Neural cell (in vitro differentiated cells): ENCODE measurements at regions not wholly inside any gene's neighbourhood (a gene's known extent, or its start where the extent isn't known, plus 50 kb on each side); places are given as distances from the start of the nearest gene placed in this dataset.

Source experiments
- H2AFZ ChIP-seq: fragments of 200-600, 300-800 bp; sonication (generic), shearing (Covaris generic); 2 replicates; pipeline ENCODE4 v1.6.0; 2014; ENCODE audit warnings: low read depth, mild to moderate bottlenecking, antibody characterized with exemption, low read length, moderate library complexity
- H3F3A ChIP-seq: fragments of 200-600 bp; shearing (Covaris generic); 2 replicates; pipeline ENCODE4 v1.6.1; 2016; ENCODE audit warnings: mild to moderate bottlenecking, moderate library complexity, mixed read lengths, antibody characterized with exemption, low read length; ENCODE audit not compliant: insufficient read depth, poor library complexity, severe bottlenecking
- H3K27ac ChIP-seq: fragments of 200-600, 300-800 bp; sonication (generic), shearing (Covaris generic); 2 replicates; pipeline ENCODE4 v1.5.1; 2014; ENCODE audit warnings: mild to moderate bottlenecking, low read length, moderate library complexity
- H3K27me3 ChIP-seq: fragments of 300-800, 200-600 bp; sonication (generic), shearing (Covaris generic); 2 replicates; pipeline ENCODE4 v1.6.0; 2014; ENCODE audit warnings: mild to moderate bottlenecking, low read depth, low read length, moderate library complexity; ENCODE audit not compliant: insufficient read depth
- H3K36me3 ChIP-seq: fragments of 300-800, 200-600 bp; sonication (generic), shearing (Covaris generic); 2 replicates; pipeline ENCODE4 v1.5.1; 2014; ENCODE audit warnings: mild to moderate bottlenecking, antibody characterized with exemption, low read length, moderate library complexity; ENCODE audit not compliant: insufficient read depth
- H3K4me2 ChIP-seq: fragments of 300-800, 200-600 bp; sonication (generic), shearing (Covaris generic); 2 replicates; pipeline ENCODE4 v1.6.0; 2014; ENCODE audit warnings: mild to moderate bottlenecking, low read length
- H3K4me3 ChIP-seq: fragments of 300-800, 200-600 bp; sonication (generic), shearing (Covaris generic); 2 replicates; pipeline ENCODE4 v1.5.1; 2014; ENCODE audit warnings: mild to moderate bottlenecking, low read length, moderate library complexity
- H3K79me2 ChIP-seq: fragments of 200-600 bp; shearing (Covaris generic); replicated peaks from 2 replicates; pipeline ENCODE4 v1.6.0; 2014; ENCODE audit warnings: mild to moderate bottlenecking, low read length, moderate library complexity; ENCODE audit not compliant: insufficient read depth
- H3K9ac ChIP-seq: fragments of 300-800, 200-600 bp; sonication (generic), shearing (Covaris generic); 2 replicates; pipeline ENCODE4 v1.6.1; 2016; ENCODE audit warnings: mild to moderate bottlenecking, low read length, mixed read lengths
- H3K9me2 ChIP-seq: fragments of 200-600 bp; shearing (Covaris generic); 2 replicates; pipeline ENCODE4 v1.6.1; 2016; ENCODE audit warnings: mild to moderate bottlenecking, low read length, mixed read lengths; ENCODE audit not compliant: insufficient read depth
- H3K9me3 ChIP-seq: fragments of 200-600, 300-800 bp; sonication (generic), shearing (Covaris generic); 2 replicates; pipeline ENCODE4 v1.6.1; 2016; ENCODE audit warnings: mild to moderate bottlenecking, mixed run types, low read length, moderate library complexity, mixed read lengths
- H4K20me1 ChIP-seq: fragments of 200-600 bp; shearing (Covaris generic); 2 replicates; pipeline ENCODE4 v1.6.1; 2016; ENCODE audit warnings: mild to moderate bottlenecking, mixed run types; ENCODE audit not compliant: insufficient read depth
- EP300 ChIP-seq: fragments of 450-650 bp; conservative IDR thresholded peaks from 2 replicates; pipeline ENCODE4 v1.6.1; 2014; ENCODE audit warnings: antibody characterized with exemption, mild to moderate bottlenecking, moderate library complexity; ENCODE audit not compliant: poor library complexity, severe bottlenecking
- EZH2 ChIP-seq: fragments of 200-600, 300-800 bp; shearing (Covaris generic), sonication (generic); IDR thresholded peaks from 2 replicates; pipeline ENCODE4 v1.6.1; 2014; ENCODE audit warnings: antibody characterized with exemption, low read length, borderline replicate concordance, mild to moderate bottlenecking; ENCODE audit not compliant: insufficient read depth, poor library complexity, severe bottlenecking
- MXI1 ChIP-seq: fragments of 450-650 bp; conservative IDR thresholded peaks from 2 replicates; pipeline ENCODE4 v1.6.1; 2014; ENCODE audit warnings: antibody characterized with exemption, mild to moderate bottlenecking; ENCODE audit not compliant: poor library complexity, severe bottlenecking
- POLR2AphosphoS5 ChIP-seq: IDR thresholded peaks from 2 replicates; pipeline ENCODE4 v1.6.1; 2012
- RAD21 ChIP-seq: fragments of 450-650 bp; conservative IDR thresholded peaks from 2 replicates; pipeline ENCODE4 v1.6.1; 2014; ENCODE audit warnings: antibody characterized with exemption, mild to moderate bottlenecking, moderate library complexity
- SMC3 ChIP-seq: fragments of 450-650 bp; conservative IDR thresholded peaks from 2 replicates; pipeline ENCODE4 v1.6.1; 2014; ENCODE audit warnings: antibody characterized with exemption, mild to moderate bottlenecking, moderate library complexity; ENCODE audit not compliant: poor library complexity
- TAF1 ChIP-seq: IDR thresholded peaks from 2 replicates; pipeline ENCODE4 v1.6.1; 2012; ENCODE audit warnings: low read depth
- TF ChIP-seq, protein P1 (sequence below): IDR thresholded peaks from 2 replicates; pipeline ENCODE4 v1.6.1; 2012; ENCODE audit warnings: borderline replicate concordance
- TF ChIP-seq, protein P2 (sequence below): fragments of 450-650 bp; IDR thresholded peaks from 2 replicates; pipeline ENCODE4 v1.5.1; 2014; ENCODE audit warnings: antibody characterized with exemption, mild to moderate bottlenecking, moderate library complexity; ENCODE audit not compliant: poor library complexity, severe bottlenecking

DNA sequence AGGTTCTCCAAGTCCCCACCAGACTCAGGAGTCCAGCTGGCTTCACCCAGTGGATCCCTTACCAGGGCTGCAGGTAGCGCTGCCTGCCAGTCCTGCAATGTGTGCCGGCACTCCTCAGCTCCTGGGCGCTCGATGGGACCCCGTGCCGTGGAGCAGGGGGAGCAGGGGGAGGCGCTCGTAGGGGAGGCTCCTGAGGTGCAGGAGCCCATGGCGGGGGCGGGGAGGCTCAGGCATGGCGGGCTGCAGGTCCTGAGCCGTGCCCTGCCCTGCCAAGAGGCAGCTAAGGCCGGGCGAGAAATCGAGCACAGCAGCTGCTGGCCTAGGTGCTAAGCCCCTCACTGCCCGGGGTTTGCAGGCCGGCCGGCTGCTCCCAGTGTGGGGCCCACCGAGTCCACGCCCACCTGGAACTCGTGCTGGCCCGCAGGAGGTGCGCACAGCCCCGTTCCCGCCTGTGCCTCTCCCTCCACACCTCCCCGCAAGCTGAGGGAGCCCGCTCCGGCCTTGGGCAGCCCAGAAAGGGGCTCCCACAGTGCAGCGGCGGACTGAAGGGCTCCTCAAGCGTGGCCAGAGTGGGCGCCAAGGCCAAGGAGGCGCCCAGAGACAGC is 792.9 kb upstream of the CCDC179 start:
- Histone ChIP-seq H3K36me3 (no peaks in the 10 kb centered on the region), H3K9me3 (no peaks in the 10 kb centered on the region)

DNA sequence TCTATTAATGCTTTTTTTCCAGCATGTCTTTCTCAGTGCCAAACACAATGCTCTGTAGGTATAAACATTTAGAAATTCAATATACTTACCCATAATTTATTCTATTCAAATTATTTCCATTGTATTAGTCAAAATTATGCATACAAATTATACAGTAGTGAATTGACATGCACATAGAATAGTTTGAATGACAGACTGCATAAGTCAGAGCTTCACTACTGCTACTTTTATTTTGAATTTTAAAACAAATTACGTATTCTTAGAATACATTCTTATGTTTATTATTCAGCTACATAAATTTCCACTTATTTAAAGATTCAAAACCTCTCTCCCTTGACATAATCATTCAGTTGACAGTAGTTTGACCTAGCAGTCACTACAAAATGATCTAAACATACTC is 808.0 kb upstream of the CCDC179 start:
- H3K9me3 ChIP-seq, result no peaks in the 10 kb centered on the region
- H3K9ac ChIP-seq, result no peak overlapping the region
- H2AFZ ChIP-seq, result no peak overlapping the region
- H3K9me2 ChIP-seq, result no peaks in the 10 kb centered on the region
- H3K36me3 ChIP-seq, result no peaks in the 10 kb centered on the region
- no peak overlapping the region for H3K27ac ChIP-seq
- H3K27me3 ChIP-seq, result no peaks in the 10 kb centered on the region
- H3K4me3 ChIP-seq, result no peak overlapping the region
- no peaks in the 10 kb centered on the region for H4K20me1 ChIP-seq
- H3F3A ChIP-seq, result no peaks in the 10 kb centered on the region
- H3K4me2 ChIP-seq, result no peak overlapping the region
- TF ChIP-seq EZH2 (no peak), RAD21 (no peak), MXI1 (no peak), POLR2AphosphoS5 (no peak), EP300 (no peak), SMC3 (no peak), TAF1 (no peak)
- TF ChIP-seq, protein P1, sequence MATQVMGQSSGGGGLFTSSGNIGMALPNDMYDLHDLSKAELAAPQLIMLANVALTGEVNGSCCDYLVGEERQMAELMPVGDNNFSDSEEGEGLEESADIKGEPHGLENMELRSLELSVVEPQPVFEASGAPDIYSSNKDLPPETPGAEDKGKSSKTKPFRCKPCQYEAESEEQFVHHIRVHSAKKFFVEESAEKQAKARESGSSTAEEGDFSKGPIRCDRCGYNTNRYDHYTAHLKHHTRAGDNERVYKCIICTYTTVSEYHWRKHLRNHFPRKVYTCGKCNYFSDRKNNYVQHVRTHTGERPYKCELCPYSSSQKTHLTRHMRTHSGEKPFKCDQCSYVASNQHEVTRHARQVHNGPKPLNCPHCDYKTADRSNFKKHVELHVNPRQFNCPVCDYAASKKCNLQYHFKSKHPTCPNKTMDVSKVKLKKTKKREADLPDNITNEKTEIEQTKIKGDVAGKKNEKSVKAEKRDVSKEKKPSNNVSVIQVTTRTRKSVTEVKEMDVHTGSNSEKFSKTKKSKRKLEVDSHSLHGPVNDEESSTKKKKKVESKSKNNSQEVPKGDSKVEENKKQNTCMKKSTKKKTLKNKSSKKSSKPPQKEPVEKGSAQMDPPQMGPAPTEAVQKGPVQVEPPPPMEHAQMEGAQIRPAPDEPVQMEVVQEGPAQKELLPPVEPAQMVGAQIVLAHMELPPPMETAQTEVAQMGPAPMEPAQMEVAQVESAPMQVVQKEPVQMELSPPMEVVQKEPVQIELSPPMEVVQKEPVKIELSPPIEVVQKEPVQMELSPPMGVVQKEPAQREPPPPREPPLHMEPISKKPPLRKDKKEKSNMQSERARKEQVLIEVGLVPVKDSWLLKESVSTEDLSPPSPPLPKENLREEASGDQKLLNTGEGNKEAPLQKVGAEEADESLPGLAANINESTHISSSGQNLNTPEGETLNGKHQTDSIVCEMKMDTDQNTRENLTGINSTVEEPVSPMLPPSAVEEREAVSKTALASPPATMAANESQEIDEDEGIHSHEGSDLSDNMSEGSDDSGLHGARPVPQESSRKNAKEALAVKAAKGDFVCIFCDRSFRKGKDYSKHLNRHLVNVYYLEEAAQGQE, result no peak
- TF ChIP-seq, protein P2, sequence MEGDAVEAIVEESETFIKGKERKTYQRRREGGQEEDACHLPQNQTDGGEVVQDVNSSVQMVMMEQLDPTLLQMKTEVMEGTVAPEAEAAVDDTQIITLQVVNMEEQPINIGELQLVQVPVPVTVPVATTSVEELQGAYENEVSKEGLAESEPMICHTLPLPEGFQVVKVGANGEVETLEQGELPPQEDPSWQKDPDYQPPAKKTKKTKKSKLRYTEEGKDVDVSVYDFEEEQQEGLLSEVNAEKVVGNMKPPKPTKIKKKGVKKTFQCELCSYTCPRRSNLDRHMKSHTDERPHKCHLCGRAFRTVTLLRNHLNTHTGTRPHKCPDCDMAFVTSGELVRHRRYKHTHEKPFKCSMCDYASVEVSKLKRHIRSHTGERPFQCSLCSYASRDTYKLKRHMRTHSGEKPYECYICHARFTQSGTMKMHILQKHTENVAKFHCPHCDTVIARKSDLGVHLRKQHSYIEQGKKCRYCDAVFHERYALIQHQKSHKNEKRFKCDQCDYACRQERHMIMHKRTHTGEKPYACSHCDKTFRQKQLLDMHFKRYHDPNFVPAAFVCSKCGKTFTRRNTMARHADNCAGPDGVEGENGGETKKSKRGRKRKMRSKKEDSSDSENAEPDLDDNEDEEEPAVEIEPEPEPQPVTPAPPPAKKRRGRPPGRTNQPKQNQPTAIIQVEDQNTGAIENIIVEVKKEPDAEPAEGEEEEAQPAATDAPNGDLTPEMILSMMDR, result no peak
- H3K79me2 ChIP-seq, result no peaks in the 10 kb centered on the region

More for the DNA sequence above, 792.9 kb upstream of the CCDC179 start:
- H2AFZ ChIP-seq, result no peak overlapping the region
- TF ChIP-seq EZH2 (no peak), RAD21 (no peak), SMC3 (no peak), MXI1 (no peak), EP300 (no peak), TAF1 (no peak), POLR2AphosphoS5 (no peak)
- TF ChIP-seq, protein P2, result no peak
- TF ChIP-seq, protein P1, result no peak
- H3K79me2 ChIP-seq, result no peaks in the 10 kb centered on the region
- H3K27ac ChIP-seq, result no peak overlapping the region
- H3F3A ChIP-seq, result no peaks in the 10 kb centered on the region
- H4K20me1 ChIP-seq, result no peaks in the 10 kb centered on the region
- H3K4me3 ChIP-seq, result no peak overlapping the region
- no peaks in the 10 kb centered on the region for H3K9me2 ChIP-seq
- no peak overlapping the region for H3K4me2 ChIP-seq
- H3K27me3 ChIP-seq, result no peaks in the 10 kb centered on the region
- H3K9ac ChIP-seq, result no peak overlapping the region
